Suprapubic skin (tissue), 3 donors: ENCODE measurements at regions not wholly inside any gene's neighbourhood (a gene's known extent, or its start where the extent isn't known, plus 50 kb on each side); places are given as distances from the start of the nearest gene placed in this dataset.

ENCODE experiments used
- CTCF ChIP-seq, 2 donors: fragments of 200-600 bp in 1 of 2; fragments of 450-650 bp in 1 of 2; sonication (generic) in 1 of 2; IDR thresholded peaks; one replicate each; pipeline ENCODE4 v1.5.1; 2016 to 2019; ENCODE audit warnings: antibody characterized with exemption in 2 of 2, mild to moderate bottlenecking in 1 of 2, moderate library complexity in 1 of 2
- EP300 ChIP-seq: sonication (generic); formaldehyde crosslinking; IDR thresholded peaks from one replicate; pipeline ENCODE4 v1.6.1; 2017; ENCODE audit warnings: antibody characterized with exemption
- POLR2A ChIP-seq, 2 donors: fragments of 450-650 bp; IDR thresholded peaks; one replicate each; pipeline ENCODE4 v1.6.1; 2017; ENCODE audit warnings: antibody characterized with exemption in 2 of 2, mild to moderate bottlenecking in 2 of 2, moderate library complexity in 2 of 2

DNA sequence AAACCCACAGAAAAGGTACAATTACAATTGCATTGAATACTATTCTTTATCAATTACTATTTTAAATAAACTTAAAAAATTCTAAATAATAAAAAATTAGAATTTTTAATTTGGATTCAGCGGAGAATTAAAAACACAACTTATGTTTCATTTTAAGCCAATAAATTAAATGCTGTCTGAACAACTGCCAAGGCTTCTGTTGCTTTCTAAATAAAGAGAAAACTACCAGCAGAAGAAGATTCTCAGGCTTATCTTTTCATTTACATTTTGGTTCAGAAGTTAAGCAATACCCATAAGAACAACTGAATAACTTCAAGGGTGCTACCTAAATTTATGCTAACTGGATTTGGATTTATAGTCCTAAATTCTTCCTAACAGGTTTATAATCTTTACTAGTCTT lies 150.0 kb upstream of the FTMT start:
- TF ChIP-seq CTCF (IDR thresholded peaks at IDR 0.05) (no peak), POLR2A (IDR thresholded peaks at IDR 0.05) (no peak), EP300 (no peak)
